GM21447 (cell line): ENCODE measurements at regions not wholly inside any gene's neighbourhood (a gene's known extent, or its start where the extent isn't known, plus 50 kb on each side); places are given as distances from the start of the nearest gene placed in this dataset.

Experiments
- ATAC-seq: cut with Tn5 transposase; IDR thresholded peaks from one replicate; pipeline ENCODE4 v1.9.1; 2021; ENCODE audit not compliant: unreplicated experiment

GRCh38 chr2:60652832-60653340 lies 99.4 kb upstream of the BCL11A start:
- ATAC-seq, result no peak

- no peak for ATAC-seq
Observed at GRCh38 chr2:60657673-60658072, 98.4 kb upstream of the PAPOLG start.

DNA sequence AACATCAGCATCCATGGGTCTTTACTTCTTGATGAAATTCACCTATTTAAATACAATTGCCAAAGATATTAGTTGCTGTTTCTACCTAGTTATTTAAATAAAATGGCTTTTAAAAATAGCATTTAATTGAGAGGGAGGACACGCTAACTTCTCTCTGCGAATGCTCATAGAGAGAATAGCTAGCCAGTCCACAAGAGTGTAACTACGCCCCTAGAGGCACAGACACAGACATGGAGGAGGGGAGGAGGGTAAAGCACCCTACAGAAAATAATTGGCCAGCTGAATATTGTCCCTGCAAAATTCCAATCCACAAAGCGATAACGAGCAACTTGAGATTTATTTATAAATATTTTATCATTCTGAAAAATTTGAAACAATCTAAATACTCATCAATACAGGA lies 97.0 kb upstream of the PAPOLG start:
- no peak for ATAC-seq

DNA sequence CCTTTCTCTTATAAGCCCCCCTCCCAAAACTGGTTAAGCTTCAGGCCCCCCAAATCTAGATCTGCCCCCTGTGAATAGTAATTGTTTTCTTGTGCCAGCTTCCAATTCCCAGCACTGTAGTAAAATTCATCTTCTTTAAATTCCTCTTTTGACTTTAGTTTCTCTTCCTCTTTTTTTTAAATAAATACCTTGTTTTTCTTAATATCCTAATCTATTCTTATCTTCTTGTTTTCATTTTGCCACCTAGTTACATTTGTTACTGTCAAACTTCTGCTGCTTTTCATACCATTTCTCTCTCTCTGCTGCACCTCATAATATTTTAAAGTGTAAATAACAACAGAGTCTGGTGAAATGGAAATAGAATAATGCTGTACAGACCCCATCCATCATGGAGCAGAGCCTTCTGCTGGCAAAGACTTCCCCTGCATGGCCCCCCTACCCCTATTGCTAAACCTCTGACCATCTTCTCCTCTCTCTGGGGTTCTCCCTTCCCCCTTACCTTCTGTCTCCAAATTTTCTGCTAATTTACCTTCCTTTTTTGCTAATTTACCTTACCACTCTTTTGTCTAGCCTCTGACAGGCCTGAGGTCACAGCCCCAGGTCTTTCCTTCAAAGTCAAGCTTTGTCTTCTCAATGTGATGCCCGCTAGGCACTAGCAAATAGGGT lies 94.9 kb upstream of the PAPOLG start:
- no peak for ATAC-seq

DNA sequence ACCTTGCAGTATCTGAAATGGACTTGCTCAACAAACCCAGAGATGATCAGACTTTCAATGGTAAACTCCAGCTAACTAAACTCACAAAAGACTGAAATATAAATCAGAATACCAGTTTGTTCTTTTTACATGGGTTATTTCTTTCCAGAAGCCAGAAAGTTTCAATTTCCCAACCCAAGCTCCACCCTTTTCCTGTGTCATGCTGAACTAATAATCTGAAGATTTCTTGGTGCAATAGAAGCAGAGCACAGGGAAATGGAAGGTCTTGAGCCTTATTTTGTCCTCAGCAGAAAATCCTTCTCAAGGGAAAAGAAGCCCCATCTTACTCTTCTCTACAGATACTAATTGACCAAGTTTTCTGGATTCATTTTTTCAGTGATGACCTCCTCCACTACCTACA lies 93.3 kb upstream of the PAPOLG start:
- ATAC-seq, result no peak

GRCh38 chr2:60671966-60672365 lies 84.1 kb upstream of the PAPOLG start:
- ATAC-seq, result no peak

- ATAC-seq, result peak; percentile 97
Observed at GRCh38 chr2:60674524-60675165, 81.4 kb upstream of the PAPOLG start.

GRCh38 chr2:60675301-60675700 lies 80.8 kb upstream of the PAPOLG start:
- no peak for ATAC-seq

DNA sequence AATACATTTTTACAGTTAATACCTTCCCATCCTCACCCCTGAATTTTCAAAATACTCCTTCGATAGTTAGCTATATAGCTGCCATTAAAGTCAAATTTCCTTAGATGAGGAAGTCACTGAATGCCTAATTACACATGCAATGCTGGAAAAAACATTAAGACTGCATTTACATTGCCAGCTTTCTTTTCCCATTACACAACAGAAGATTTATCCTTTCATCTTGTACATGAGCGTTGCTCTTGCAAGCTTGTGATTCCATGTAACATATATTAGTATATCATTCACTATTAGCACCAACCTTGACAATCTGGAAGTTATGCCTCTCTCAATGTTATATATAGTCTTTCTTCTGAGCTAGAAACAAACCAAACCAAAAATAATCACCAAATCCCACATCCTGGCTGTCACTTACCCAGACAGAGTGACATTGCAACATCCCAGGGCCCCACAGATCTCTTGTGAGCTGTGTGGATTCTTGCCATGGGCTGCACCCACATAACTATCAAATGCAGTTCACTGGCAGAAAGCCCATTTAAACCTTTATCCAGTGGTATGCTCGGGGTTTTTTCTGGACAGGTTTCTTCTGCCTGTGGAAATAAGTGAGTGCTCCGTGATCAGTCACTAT lies 79.2 kb upstream of the PAPOLG start:
- ATAC-seq, result no peak

DNA sequence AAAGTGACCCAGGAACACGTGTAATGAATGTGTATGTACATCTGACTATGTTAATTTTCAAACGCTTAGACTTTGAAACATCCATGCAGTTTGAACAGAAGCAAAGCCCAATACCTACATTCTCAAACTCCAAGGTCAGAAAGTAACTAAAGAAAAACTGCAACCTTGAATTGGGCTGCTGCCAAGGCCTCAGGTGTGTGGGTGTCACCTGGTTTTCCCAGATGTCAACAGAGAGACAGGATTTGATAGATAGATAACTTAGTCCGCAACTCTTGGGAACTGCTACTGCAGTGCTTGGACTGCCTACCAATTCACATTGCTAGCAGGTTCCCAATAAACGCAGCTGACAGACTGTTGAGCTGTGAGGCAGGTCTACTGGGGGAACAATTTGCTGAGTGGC lies 78.7 kb upstream of the PAPOLG start:
- ATAC-seq, result no peak

DNA sequence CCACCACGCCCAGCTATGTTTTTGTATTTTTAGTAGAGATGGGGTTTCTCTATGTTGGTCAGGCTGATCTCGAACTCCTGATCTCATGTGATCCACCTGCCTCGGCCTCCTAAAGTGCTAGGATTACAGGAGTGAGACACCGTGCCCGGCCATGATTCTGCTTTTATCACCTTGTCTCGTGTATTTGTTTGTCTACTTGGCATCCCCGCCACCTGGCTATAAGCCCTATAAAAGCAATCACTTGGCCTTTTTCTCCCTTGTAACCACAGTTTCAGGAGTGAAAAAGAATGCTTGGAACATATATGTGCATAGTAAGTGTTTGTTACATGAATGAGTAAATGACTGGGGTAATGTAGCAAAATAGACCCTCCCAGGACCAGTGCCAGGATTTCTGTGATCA lies 77.5 kb upstream of the PAPOLG start:
- no peak for ATAC-seq

DNA sequence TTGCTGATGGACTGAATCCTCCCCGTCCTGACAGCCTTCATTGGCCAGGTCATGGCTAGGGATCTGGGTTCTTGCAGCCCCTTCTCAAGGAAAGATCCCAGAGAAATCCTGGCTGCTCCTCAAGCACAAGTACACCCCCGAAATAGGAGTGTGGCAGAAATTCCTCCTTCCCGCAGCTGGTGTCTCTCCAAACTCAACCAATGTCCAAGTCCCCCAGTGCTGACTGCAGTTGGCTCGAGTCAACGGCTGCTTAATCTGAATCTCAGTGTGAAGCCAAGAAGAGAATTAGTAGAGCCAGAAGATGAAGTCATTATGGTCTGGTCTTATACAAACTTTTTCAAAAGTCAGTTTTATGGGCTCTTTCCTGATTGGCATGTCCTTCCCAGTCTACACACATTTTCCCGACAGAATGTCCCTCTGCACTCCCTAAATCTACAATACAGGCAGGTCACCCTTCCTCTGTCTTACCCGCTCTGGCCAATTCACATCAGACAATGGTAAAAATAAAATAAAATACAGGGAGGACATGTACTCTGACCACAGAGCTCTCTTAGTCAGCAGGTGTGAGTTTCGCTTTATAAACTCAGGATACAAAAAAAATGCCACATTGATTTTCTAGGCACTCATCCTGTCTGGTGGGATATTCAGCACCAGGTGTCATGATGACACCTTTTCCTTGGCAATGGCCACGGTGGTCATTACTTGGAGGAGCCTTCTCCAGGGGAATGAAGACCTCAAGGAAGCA lies 76.9 kb upstream of the PAPOLG start:
- ATAC-seq, result no peak

- ATAC-seq, result no peak
Observed at GRCh38 chr2:60693551-60693950, 62.5 kb upstream of the PAPOLG start.

GRCh38 chr2:60695793-60696192 lies 60.3 kb upstream of the PAPOLG start:
- ATAC-seq, result no peak

GRCh38 chr2:60699617-60700016 lies 56.5 kb upstream of the PAPOLG start:
- no peak for ATAC-seq

DNA sequence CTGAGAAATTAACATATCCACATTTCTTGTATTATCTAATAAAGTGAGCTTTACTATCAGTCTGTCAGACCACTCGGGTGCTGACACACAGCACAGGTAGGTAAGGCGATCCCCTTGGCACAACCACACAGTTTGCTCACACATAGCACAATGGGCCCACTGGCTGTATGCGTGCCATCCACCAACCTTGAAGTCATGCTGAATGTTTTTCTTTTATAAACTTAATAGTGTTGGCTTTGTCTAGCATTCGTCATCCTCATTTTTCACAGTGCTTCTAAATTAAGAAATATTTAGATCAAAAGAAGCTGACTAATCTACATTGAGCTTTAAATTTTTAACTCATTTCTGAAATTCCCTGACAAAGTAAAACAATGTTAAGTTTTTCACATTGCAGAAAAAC lies 50.0 kb upstream of the PAPOLG start:
- ATAC-seq, result no peak
